Right lobe of liver (tissue), 4 donors: ENCODE measurements at regions not wholly inside any gene's neighbourhood (a gene's known extent, or its start where the extent isn't known, plus 50 kb on each side); places are given as distances from the start of the nearest gene placed in this dataset.

Experiments
- CTCF ChIP-seq, 4 donors: fragments of 200-600 bp in 3 of 4; fragments of 450-650 bp in 1 of 4; IDR thresholded peaks; one replicate each; pipeline versions ENCODE4 v1.5.1 to v1.8.0; 2016 to 2022; ENCODE audit warnings: antibody characterized with exemption in 4 of 4, mild to moderate bottlenecking in 2 of 4
- POLR2A ChIP-seq: fragments of 450-650 bp; IDR thresholded peaks from one replicate; pipeline ENCODE4 v1.6.1; 2017; ENCODE audit warnings: antibody characterized with exemption, mild to moderate bottlenecking
- donor health status: DM: no; HTN: no; CAD: no.
- donor health status: DM: no; HTN: no; CAD: no.
- donor health status: DM: no; HTN: yes; CAD: no.

- no peak for TF ChIP-seq CTCF (IDR thresholded peaks at IDR 0.05)
- no peak for TF ChIP-seq POLR2A
Observed at GRCh38 chr16:9365370-9365728, 273.9 kb downstream of the HAPSTR1 start.
